Kidney epithelial cell (primary cell): ENCODE measurements at regions not wholly inside any gene's neighbourhood (a gene's known extent, or its start where the extent isn't known, plus 50 kb on each side); places are given as distances from the start of the nearest gene placed in this dataset.

Experiments
- DNase-seq: peaks from one replicate; pipeline ENCODE4 v3.0.0-alpha.2; 2010; ENCODE audit warnings: low read depth
- H3K27me3 ChIP-seq: 2 replicates; pipeline ENCODE4 v1.6.0; 2011; ENCODE audit warnings: low read length; ENCODE audit not compliant: control insufficient read depth, insufficient read depth
- H3K36me3 ChIP-seq: 2 replicates; pipeline ENCODE4 v1.5.1; 2011; ENCODE audit warnings: low read length; ENCODE audit not compliant: control insufficient read depth, insufficient read depth
- H3K4me3 ChIP-seq: 2 replicates; pipeline ENCODE4 v1.5.1; 2011; ENCODE audit warnings: low read depth, mild to moderate bottlenecking, control low read depth, low read length
- CTCF ChIP-seq: IDR thresholded peaks from 2 replicates; pipeline ENCODE4 v1.5.1; 2011; ENCODE audit warnings: mild to moderate bottlenecking, moderate library complexity, low read length, control low read depth, inconsistent platforms; ENCODE audit not compliant: insufficient read depth, poor library complexity, severe bottlenecking

GRCh38 chr2:5921081-5921642, 229.0 kb downstream of the SOX11 start:
- TF ChIP-seq CTCF = no peak
- no peak for DNase-seq
- Histone ChIP-seq H3K4me3 (no peak overlapping the region), H3K36me3 (no peaks in the 10 kb centered on the region), H3K27me3 (no peaks in the 10 kb centered on the region)

- no peak for TF ChIP-seq CTCF
- DNase-seq = no peak
- Histone ChIP-seq H3K36me3 (no peaks in the 10 kb centered on the region), H3K4me3 (no peak overlapping the region), H3K27me3 (no peaks in the 10 kb centered on the region)
Observed at GRCh38 chr2:5923957-5924945, 232.1 kb downstream of the SOX11 start.

- no peak overlapping the region for H3K4me3 ChIP-seq
- H3K27me3 ChIP-seq = no peaks in the 10 kb centered on the region
- no peak for TF ChIP-seq CTCF
- H3K36me3 ChIP-seq = no peaks in the 10 kb centered on the region
- DNase-seq = no peak
Observed at GRCh38 chr2:5925604-5926003, 233.4 kb downstream of the SOX11 start.

- H3K27me3 ChIP-seq = no peaks in the 10 kb centered on the region
- TF ChIP-seq CTCF = no peak
- H3K36me3 ChIP-seq = no peaks in the 10 kb centered on the region
- no peak for DNase-seq
- H3K4me3 ChIP-seq = no peak overlapping the region
Observed at GRCh38 chr2:5926871-5927512, 234.8 kb downstream of the SOX11 start.

GRCh38 chr2:5932556-5933469, 240.6 kb downstream of the SOX11 start:
- Histone ChIP-seq H3K27me3 (no peaks in the 10 kb centered on the region), H3K36me3 (no peaks in the 10 kb centered on the region), H3K4me3 (no peak overlapping the region)
- DNase-seq = no peak
- no peak for TF ChIP-seq CTCF
